K562 (cell line): ENCODE measurements at regions not wholly inside any gene's neighbourhood (a gene's known extent, or its start where the extent isn't known, plus 50 kb on each side); places are given as distances from the start of the nearest gene placed in this dataset.

Experiments used
- ATAC-seq: fragments of 200-7000 bp; cut with Tn5 transposase; 3 replicates; pipeline ENCODE4 v1.9.1; 2020; ENCODE audit warnings: moderate library complexity
- BruUV-seq: library from RNA; stranded (reverse); fragments of 400-500 nt; replicated peaks from 2 replicates; lab custom pipeline; 2021; lab: Mats Ljungman, UMichigan
- CTCF ChIA-PET: fragments of 300-600 bp; formaldehyde crosslinking; extraction: SDS; loops from one replicate; lab custom pipeline; 2021; ENCODE audit warnings: low intra/inter-chr PET ratio; lab: Yijun Ruan, JAX
- POLR2A ChIA-PET: fragments of 300-600, 350-650 bp; sonication (Branson Sonifier 250); formaldehyde crosslinking; extraction: SDS; loops from one replicate; lab custom pipeline; 2021; ENCODE audit warnings: antibody characterized with exemption, inconsistent platforms; lab: Yijun Ruan, JAX
- DNase-seq, 4 experiments: peaks; one replicate each; pipeline versions ENCODE4 v3.0.0 to v3.0.0-alpha.2; 2011 to 2018; ENCODE audit warnings: low spot score in 3 of 4, mixed read lengths in 3 of 4; ENCODE audit errors: extremely low read depth in 1 of 4
- FAIRE-seq: peaks from 2 replicates; lab custom pipeline; 2011; peaks lifted over from hg19 to GRCh38; lab: Jason Lieb, UNC
- H2AFZ ChIP-seq: 2 replicates; pipeline ENCODE4 v1.6.0; 2011; ENCODE audit warnings: low read depth, low read length, control low read depth, inconsistent platforms
- H3K27ac ChIP-seq: fragments of 200-600 bp; 3 replicates; pipeline ENCODE4 v1.8.0; 2011; ENCODE audit warnings: low read depth, mild to moderate bottlenecking, control low read depth, inconsistent platforms, low read length, moderate library complexity, mixed read lengths; ENCODE audit errors: extremely low read depth
- H3K27me3 ChIP-seq, 2 experiments: fragments of 300-600 bp in 1 of 2; 2 replicates in 1 of 2; 3 replicates in 1 of 2; pipeline versions ENCODE4 v1.6.0 to v1.8.0; 2011; ENCODE audit warnings: inconsistent platforms in 2 of 2, low read length in 2 of 2, mild to moderate bottlenecking in 1 of 2, mixed read lengths in 1 of 2, moderate library complexity in 1 of 2; ENCODE audit not compliant: control insufficient read depth in 2 of 2, insufficient read depth in 2 of 2
- H3K36me3 ChIP-seq: fragments of 300-600 bp; 3 replicates; pipeline ENCODE4 v1.8.0; 2011; ENCODE audit warnings: mild to moderate bottlenecking, low read length, inconsistent platforms; ENCODE audit not compliant: control insufficient read depth, insufficient read depth
- H3K4me1 ChIP-seq, 2 experiments: fragments of 200-600 bp in 1 of 2; replicated peaks in 1 of 2; 2 replicates in 1 of 2; 3 replicates in 1 of 2; pipeline versions ENCODE4 v1.5.1 to v1.8.0; 2011; ENCODE audit warnings: inconsistent platforms in 2 of 2, low read length in 2 of 2, mild to moderate bottlenecking in 1 of 2, mixed read lengths in 1 of 2, moderate library complexity in 1 of 2; ENCODE audit not compliant: control insufficient read depth in 2 of 2, insufficient read depth in 2 of 2
- H3K4me2 ChIP-seq: 2 replicates; pipeline ENCODE4 v1.6.1; 2011; ENCODE audit warnings: low read length, control low read depth, inconsistent platforms, mixed read lengths; ENCODE audit not compliant: insufficient read depth
- H3K4me3 ChIP-seq: fragments of 200-600 bp; sonication (generic), shearing (Covaris generic); 2 replicates; pipeline ENCODE4 v1.5.1; 2016; ENCODE audit warnings: control low read depth, inconsistent platforms
- H3K79me2 ChIP-seq: fragments of 200-600 bp; 3 replicates; pipeline ENCODE4 v1.8.0; 2011; ENCODE audit warnings: low read length, inconsistent platforms; ENCODE audit not compliant: control insufficient read depth, insufficient read depth
- H3K9ac ChIP-seq, 2 experiments: 2 replicates each; pipeline versions ENCODE4 v1.6.0 to v1.6.1; 2011; ENCODE audit warnings: low read depth in 2 of 2, low read length in 2 of 2, control low read depth in 1 of 2, inconsistent platforms in 1 of 2, mild to moderate bottlenecking in 1 of 2, mixed read lengths in 1 of 2; ENCODE audit not compliant: insufficient read depth in 1 of 2
- H3K9me1 ChIP-seq: one replicate; pipeline ENCODE4 v1.6.0; 2011; ENCODE audit warnings: inconsistent platforms, mild to moderate bottlenecking, low read length, moderate library complexity; ENCODE audit not compliant: control insufficient read depth, insufficient read depth
- H3K9me3 ChIP-seq: replicated peaks from 2 replicates; pipeline ENCODE4 v1.5.1; 2011; ENCODE audit warnings: low read depth, low read length, inconsistent platforms; ENCODE audit not compliant: control insufficient read depth, insufficient read depth
- H4K20me1 ChIP-seq: replicated peaks from 2 replicates; pipeline ENCODE4 v1.6.1; 2011; ENCODE audit warnings: low read length, inconsistent platforms, mixed read lengths; ENCODE audit not compliant: control insufficient read depth, insufficient read depth
- CBX2 ChIP-seq: fragments of 200-600 bp; sonication (generic); IDR thresholded peaks from one replicate; pipeline ENCODE4 v1.6.1; 2012; ENCODE audit warnings: mild to moderate bottlenecking, low read length, inconsistent platforms; ENCODE audit not compliant: insufficient read depth, poor library complexity, severe bottlenecking
- ETV6 ChIP-seq, 3 experiments: fragments of 150-350 bp in 1 of 3; sonication (generic) in 1 of 3; formaldehyde crosslinking in 1 of 3; IDR thresholded peaks; 2 replicates each; pipeline versions ENCODE4 v1.6.1 to v1.8.0; 2014 to 2022; ENCODE audit warnings: borderline replicate concordance in 2 of 3, low read depth in 2 of 3, antibody characterized with exemption in 1 of 3, low read length in 1 of 3, mild to moderate bottlenecking in 1 of 3, missing genetic modification reagents in 1 of 3
- PRPF4 ChIP-seq: fragments of 200-400 bp; formaldehyde crosslinking; IDR thresholded peaks from one replicate; pipeline ENCODE4 v1.6.1; 2017; ENCODE audit warnings: low read length, low read depth, mild to moderate bottlenecking; ENCODE audit not compliant: insufficient read depth, poor library complexity, severe bottlenecking
- WGBS: fragments of 100-300 bp; shearing (Covaris generic); methylation state at CpG from one replicate; pipeline ENCODE4 v1.1.6; 2016; ENCODE audit warnings: low coverage, mixed read lengths; ENCODE audit not compliant: insufficient coverage; ENCODE audit errors: missing lambda C conversion rate; 5-methylcytosine and 5-hydroxymethylcytosine counted together
- in situ Hi-C: fragments of 300-500 bp; cut with MboI; formaldehyde crosslinking; loops from 4 replicates; pipeline ENCODE4 v1.15.0; 2018; ENCODE audit warnings: inconsistent platforms, mixed read lengths
- intact Hi-C: fragments of 100-400 bp; cut with micrococcal nuclease; formaldehyde crosslinking; loops from 2 replicates; pipeline ENCODE4 v1.14.2; 2022
- TF ChIP-seq, protein P1 (sequence below): fragments of 450-650 bp; IDR thresholded peaks from 2 replicates; pipeline ENCODE4 v1.6.1; 2018; ENCODE audit not compliant: partially characterized antibody
- TF ChIP-seq, protein P2 (sequence below): fragments of 200-400 bp; formaldehyde crosslinking; IDR thresholded peaks from 2 replicates; pipeline ENCODE4 v1.6.1; 2017; ENCODE audit warnings: mild to moderate bottlenecking, low read depth, low read length, moderate library complexity
- TF ChIP-seq, protein P3 (sequence below): fragments of 150-350 bp; IDR thresholded peaks from 2 replicates; pipeline ENCODE4 v1.6.1; 2014; ENCODE audit warnings: low read depth, mild to moderate bottlenecking, low read length, borderline replicate concordance
- TF ChIP-seq, protein P4 (sequence below): fragments of 250-450 bp; sonication (Bioruptor Pico); IDR thresholded peaks from 2 replicates; pipeline ENCODE4 v1.5.0; 2020; ENCODE audit warnings: mild to moderate bottlenecking, borderline replicate concordance

DNA sequence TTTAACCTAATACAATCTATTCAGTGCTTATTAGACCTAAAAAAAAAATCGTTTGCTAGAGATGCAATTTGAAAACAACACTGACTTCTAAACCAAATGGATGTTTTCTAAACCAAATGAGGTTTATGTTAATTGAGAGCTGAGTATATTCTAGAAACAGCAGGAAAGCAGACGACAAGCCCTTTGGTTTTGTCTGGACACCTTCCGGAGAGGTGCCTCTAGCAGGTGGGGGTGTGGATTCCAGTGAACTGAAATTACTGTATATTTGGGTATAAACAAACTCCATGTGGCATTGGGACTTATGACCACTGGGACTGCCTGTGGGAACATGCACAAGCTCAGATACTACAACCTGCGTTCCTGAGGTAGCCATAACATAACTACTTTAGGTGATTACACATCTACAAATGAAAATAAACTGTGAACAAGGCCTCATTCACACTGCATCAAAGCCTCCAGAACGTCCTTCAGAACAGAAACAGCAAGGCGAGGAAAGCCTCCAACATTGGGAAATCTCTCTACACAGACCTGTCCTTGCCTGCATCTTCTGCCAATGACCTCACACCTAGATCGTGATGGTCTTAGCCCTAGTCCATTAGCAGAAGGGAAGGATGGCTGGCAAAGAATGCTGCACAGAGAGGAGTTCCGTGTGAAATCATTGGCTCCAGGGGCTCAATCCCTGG is 206.8 kb upstream of the FOXQ1 start:
- H4K20me1 ChIP-seq = no peaks in the 10 kb centered on the region; the same call in 1 of the 2 replicates
- H3K9me1 ChIP-seq = no peaks in the 10 kb centered on the region
- no peak overlapping the region for H3K4me2 ChIP-seq
- no peak for DNase-seq
- POLR2A ChIA-PET = interaction anchor here (0.5 to 0.6 kb wide), 2 partner anchors 55 to 128 kb away, joined by 3 read pairs; no protein-coding TSS in a partner anchor
- no peak for ATAC-seq
- no peaks in the 10 kb centered on the region for H3K36me3 ChIP-seq
- no peak overlapping the region for H3K4me3 ChIP-seq
- FAIRE-seq = no peak
- H3K9ac ChIP-seq = no peak overlapping the region
- no TSS peak for BruUV-seq
- no peaks in the 10 kb centered on the region for H3K9me3 ChIP-seq
- WGBS = under 1% methylated on average over 8 of the region's 8 CpGs
- in situ Hi-C loops (no loop called here), intact Hi-C loops (no loop called here)
- CTCF ChIA-PET = no interaction called here
- peaks cover 8 to 18% of the 10 kb centered on the region in 2 experiments; a peak in 4 of 5 replicates for H3K27me3 ChIP-seq
- H2AFZ ChIP-seq = no peak overlapping the region
- no peak overlapping the region for H3K27ac ChIP-seq
- no peaks in the 10 kb centered on the region for H3K79me2 ChIP-seq
- H3K4me1 ChIP-seq = no peaks in the 10 kb centered on the region
- TF ChIP-seq, protein P1, sequence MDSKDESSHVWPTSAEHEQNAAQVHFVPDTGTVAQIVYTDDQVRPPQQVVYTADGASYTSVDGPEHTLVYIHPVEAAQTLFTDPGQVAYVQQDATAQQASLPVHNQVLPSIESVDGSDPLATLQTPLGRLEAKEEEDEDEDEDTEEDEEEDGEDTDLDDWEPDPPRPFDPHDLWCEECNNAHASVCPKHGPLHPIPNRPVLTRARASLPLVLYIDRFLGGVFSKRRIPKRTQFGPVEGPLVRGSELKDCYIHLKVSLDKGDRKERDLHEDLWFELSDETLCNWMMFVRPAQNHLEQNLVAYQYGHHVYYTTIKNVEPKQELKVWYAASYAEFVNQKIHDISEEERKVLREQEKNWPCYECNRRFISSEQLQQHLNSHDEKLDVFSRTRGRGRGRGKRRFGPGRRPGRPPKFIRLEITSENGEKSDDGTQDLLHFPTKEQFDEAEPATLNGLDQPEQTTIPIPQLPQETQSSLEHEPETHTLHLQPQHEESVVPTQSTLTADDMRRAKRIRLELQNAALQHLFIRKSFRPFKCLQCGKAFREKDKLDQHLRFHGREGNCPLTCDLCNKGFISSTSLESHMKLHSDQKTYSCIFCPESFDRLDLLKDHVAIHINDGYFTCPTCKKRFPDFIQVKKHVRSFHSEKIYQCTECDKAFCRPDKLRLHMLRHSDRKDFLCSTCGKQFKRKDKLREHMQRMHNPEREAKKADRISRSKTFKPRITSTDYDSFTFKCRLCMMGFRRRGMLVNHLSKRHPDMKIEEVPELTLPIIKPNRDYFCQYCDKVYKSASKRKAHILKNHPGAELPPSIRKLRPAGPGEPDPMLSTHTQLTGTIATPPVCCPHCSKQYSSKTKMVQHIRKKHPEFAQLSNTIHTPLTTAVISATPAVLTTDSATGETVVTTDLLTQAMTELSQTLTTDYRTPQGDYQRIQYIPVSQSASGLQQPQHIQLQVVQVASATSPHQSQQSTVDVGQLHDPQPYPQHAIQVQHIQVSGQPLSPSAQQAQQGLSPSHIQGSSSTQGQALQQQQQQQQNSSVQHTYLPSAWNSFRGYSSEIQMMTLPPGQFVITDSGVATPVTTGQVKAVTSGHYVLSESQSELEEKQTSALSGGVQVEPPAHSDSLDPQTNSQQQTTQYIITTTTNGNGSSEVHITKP = no peak
- TF ChIP-seq ETV6 (IDR thresholded peaks at IDR 0.05; ENCODE audit: borderline replicate concordance in 1 of 2, low read depth in 2 of 2, low read length in 1 of 2) (no peak), ETV6 (CRISPR knock-in tag; IDR thresholded peaks at IDR 0.05; ENCODE audit: borderline replicate concordance) (no peak), PRPF4 (no peak), CBX2 (no peak)
- TF ChIP-seq, protein P2, sequence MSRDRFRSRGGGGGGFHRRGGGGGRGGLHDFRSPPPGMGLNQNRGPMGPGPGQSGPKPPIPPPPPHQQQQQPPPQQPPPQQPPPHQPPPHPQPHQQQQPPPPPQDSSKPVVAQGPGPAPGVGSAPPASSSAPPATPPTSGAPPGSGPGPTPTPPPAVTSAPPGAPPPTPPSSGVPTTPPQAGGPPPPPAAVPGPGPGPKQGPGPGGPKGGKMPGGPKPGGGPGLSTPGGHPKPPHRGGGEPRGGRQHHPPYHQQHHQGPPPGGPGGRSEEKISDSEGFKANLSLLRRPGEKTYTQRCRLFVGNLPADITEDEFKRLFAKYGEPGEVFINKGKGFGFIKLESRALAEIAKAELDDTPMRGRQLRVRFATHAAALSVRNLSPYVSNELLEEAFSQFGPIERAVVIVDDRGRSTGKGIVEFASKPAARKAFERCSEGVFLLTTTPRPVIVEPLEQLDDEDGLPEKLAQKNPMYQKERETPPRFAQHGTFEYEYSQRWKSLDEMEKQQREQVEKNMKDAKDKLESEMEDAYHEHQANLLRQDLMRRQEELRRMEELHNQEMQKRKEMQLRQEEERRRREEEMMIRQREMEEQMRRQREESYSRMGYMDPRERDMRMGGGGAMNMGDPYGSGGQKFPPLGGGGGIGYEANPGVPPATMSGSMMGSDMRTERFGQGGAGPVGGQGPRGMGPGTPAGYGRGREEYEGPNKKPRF = no peak
- TF ChIP-seq, protein P3, sequence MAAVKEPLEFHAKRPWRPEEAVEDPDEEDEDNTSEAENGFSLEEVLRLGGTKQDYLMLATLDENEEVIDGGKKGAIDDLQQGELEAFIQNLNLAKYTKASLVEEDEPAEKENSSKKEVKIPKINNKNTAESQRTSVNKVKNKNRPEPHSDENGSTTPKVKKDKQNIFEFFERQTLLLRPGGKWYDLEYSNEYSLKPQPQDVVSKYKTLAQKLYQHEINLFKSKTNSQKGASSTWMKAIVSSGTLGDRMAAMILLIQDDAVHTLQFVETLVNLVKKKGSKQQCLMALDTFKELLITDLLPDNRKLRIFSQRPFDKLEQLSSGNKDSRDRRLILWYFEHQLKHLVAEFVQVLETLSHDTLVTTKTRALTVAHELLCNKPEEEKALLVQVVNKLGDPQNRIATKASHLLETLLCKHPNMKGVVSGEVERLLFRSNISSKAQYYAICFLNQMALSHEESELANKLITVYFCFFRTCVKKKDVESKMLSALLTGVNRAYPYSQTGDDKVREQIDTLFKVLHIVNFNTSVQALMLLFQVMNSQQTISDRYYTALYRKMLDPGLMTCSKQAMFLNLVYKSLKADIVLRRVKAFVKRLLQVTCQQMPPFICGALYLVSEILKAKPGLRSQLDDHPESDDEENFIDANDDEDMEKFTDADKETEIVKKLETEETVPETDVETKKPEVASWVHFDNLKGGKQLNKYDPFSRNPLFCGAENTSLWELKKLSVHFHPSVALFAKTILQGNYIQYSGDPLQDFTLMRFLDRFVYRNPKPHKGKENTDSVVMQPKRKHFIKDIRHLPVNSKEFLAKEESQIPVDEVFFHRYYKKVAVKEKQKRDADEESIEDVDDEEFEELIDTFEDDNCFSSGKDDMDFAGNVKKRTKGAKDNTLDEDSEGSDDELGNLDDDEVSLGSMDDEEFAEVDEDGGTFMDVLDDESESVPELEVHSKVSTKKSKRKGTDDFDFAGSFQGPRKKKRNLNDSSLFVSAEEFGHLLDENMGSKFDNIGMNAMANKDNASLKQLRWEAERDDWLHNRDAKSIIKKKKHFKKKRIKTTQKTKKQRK = no peak
- TF ChIP-seq, protein P4, sequence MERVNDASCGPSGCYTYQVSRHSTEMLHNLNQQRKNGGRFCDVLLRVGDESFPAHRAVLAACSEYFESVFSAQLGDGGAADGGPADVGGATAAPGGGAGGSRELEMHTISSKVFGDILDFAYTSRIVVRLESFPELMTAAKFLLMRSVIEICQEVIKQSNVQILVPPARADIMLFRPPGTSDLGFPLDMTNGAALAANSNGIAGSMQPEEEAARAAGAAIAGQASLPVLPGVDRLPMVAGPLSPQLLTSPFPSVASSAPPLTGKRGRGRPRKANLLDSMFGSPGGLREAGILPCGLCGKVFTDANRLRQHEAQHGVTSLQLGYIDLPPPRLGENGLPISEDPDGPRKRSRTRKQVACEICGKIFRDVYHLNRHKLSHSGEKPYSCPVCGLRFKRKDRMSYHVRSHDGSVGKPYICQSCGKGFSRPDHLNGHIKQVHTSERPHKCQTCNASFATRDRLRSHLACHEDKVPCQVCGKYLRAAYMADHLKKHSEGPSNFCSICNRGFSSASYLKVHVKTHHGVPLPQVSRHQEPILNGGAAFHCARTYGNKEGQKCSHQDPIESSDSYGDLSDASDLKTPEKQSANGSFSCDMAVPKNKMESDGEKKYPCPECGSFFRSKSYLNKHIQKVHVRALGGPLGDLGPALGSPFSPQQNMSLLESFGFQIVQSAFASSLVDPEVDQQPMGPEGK (CRISPR knock-in tag) = no peak
